ENCODE measurements at regions not wholly inside any gene's neighbourhood (a gene's known extent, or its start where the extent isn't known, plus 50 kb on each side); places are given as distances from the start of the nearest gene placed in this dataset.

- no peak for ATAC-seq
- BruUV-seq (replicated peaks) = no TSS peak
- no peak for FAIRE-seq
- no peaks in the 10 kb centered on the region for H3K27me3 ChIP-seq (ENCODE audit: control insufficient read depth in 2 of 2, insufficient read depth in 2 of 2, low read length in 2 of 2)
- intact Hi-C loops (cut with micrococcal nuclease) = no loop called here
- no peak overlapping the region for H3K9ac ChIP-seq (ENCODE audit: insufficient read depth in 1 of 2, low read depth in 2 of 2, low read length in 2 of 2)
- CTCF ChIA-PET (ENCODE audit: low intra/inter-chr PET ratio) = no interaction called here
- H3K79me2 ChIP-seq (ENCODE audit: control insufficient read depth, insufficient read depth, low read length) = no peaks in the 10 kb centered on the region
- no peaks in the 10 kb centered on the region for H3K9me1 ChIP-seq (ENCODE audit: control insufficient read depth, insufficient read depth, low read length)
- in situ Hi-C loops (cut with MboI) = no loop called here
- no peaks in the 10 kb centered on the region for H4K20me1 ChIP-seq (replicated peaks; ENCODE audit: control insufficient read depth, insufficient read depth, low read length)
- 0% methylated on average over 5 of the region's 5 CpGs for WGBS (ENCODE audit: insufficient coverage, low coverage, missing lambda C conversion rate)
- no peaks in the 10 kb centered on the region for H3K9me3 ChIP-seq (replicated peaks; ENCODE audit: control insufficient read depth, insufficient read depth, low read depth, low read length)
- H3K4me1 ChIP-seq (replicated peaks in 1 of 2; ENCODE audit: control insufficient read depth in 2 of 2, insufficient read depth in 2 of 2, low read length in 2 of 2) = no peaks in the 10 kb centered on the region
- POLR2A ChIA-PET = interaction anchor here (0.9 kb wide), 1 partner anchor 11 kb away, joined by 3 read pairs; no protein-coding TSS in a partner anchor
- no peak for DNase-seq (ENCODE audit: extremely low read depth in 1 of 4, low spot score in 3 of 4)
- H3K36me3 ChIP-seq (ENCODE audit: control insufficient read depth, insufficient read depth, low read length) = no peaks in the 10 kb centered on the region
- no peak overlapping the region for H3K4me3 ChIP-seq
- H2AFZ ChIP-seq (ENCODE audit: low read depth, low read length) = no peak overlapping the region
- H3K27ac ChIP-seq (ENCODE audit: extremely low read depth, low read depth, low read length) = no peak overlapping the region
- H3K4me2 ChIP-seq (ENCODE audit: insufficient read depth, low read length) = no peak overlapping the region
- TF ChIP-seq CTBP1 (IDR thresholded peaks at IDR 0.05; ENCODE audit: borderline replicate concordance) = no peak
- no peak for TF ChIP-seq ZNF146 (CRISPR knock-in tag; IDR thresholded peaks at IDR 0.05; ENCODE audit: unreplicated experiment)
- no peak for TF ChIP-seq CXXC5 (CRISPR knock-in tag; IDR thresholded peaks at IDR 0.05)
- no peak for TF ChIP-seq ID3 (CRISPR knock-in tag; IDR thresholded peaks at IDR 0.05)
- TF ChIP-seq ID3 (tag; IDR thresholded peaks at IDR 0.05) = no peak
- no peak for TF ChIP-seq U2AF1 (optimal IDR thresholded peaks at IDR 0.05; ENCODE audit: low read depth, low read length)
- TF ChIP-seq E2F1 (CRISPR knock-in tag; IDR thresholded peaks at IDR 0.05) = no peak
- no peak for TF ChIP-seq ZNF232 (CRISPR knock-in tag; IDR thresholded peaks at IDR 0.05)
- no peak for TF ChIP-seq RBM39 (optimal IDR thresholded peaks at IDR 0.05; ENCODE audit: low read depth, low read length)
- no peak for TF ChIP-seq PRPF4 (IDR thresholded peaks at IDR 0.05; ENCODE audit: insufficient read depth, low read depth, low read length, poor library complexity, severe bottlenecking)
- TF ChIP-seq, protein P1, sequence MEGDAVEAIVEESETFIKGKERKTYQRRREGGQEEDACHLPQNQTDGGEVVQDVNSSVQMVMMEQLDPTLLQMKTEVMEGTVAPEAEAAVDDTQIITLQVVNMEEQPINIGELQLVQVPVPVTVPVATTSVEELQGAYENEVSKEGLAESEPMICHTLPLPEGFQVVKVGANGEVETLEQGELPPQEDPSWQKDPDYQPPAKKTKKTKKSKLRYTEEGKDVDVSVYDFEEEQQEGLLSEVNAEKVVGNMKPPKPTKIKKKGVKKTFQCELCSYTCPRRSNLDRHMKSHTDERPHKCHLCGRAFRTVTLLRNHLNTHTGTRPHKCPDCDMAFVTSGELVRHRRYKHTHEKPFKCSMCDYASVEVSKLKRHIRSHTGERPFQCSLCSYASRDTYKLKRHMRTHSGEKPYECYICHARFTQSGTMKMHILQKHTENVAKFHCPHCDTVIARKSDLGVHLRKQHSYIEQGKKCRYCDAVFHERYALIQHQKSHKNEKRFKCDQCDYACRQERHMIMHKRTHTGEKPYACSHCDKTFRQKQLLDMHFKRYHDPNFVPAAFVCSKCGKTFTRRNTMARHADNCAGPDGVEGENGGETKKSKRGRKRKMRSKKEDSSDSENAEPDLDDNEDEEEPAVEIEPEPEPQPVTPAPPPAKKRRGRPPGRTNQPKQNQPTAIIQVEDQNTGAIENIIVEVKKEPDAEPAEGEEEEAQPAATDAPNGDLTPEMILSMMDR (IDR thresholded peaks at IDR 0.05 in 2 of 3, conservative IDR thresholded peaks at IDR 0.05 in 1 of 3; ENCODE audit: insufficient read depth in 2 of 3, low read depth in 1 of 3, low read length in 3 of 3) = no peak
- no peak for TF ChIP-seq CUX1 (CRISPR knock-in tag; IDR thresholded peaks at IDR 0.05)
These were observed 786.4 kb downstream of the RNF144A start for GRCh38 chr2:7703543-7704144.

Data from K562 (cell line).